ENCODE measurements at regions not wholly inside any gene's neighbourhood (a gene's known extent, or its start where the extent isn't known, plus 50 kb on each side); places are given as distances from the start of the nearest gene placed in this dataset.
A peak's percentile ranks its signal among the peaks of the same experiment; 100 is the strongest.

GRCh38 chr5:93048858-93049257, 532.2 kb downstream of the NR2F1-AS1 start:
- DNase-seq, result no peak

GRCh38 chr5:93044859-93045666, 536.0 kb downstream of the NR2F1-AS1 start:
- DNase-seq, result no peak

GRCh38 chr5:93039888-93040287, 541.1 kb downstream of the NR2F1-AS1 start:
- no peak for DNase-seq

- no peak for DNase-seq
Observed at GRCh38 chr5:93034621-93035590, 546.1 kb downstream of the NR2F1-AS1 start.

- no peak for DNase-seq
Observed at GRCh38 chr5:93022796-93023447, 558.1 kb downstream of the NR2F1-AS1 start.

- DNase-seq, result no peak
Observed at GRCh38 chr5:93022211-93022610, 558.8 kb downstream of the NR2F1-AS1 start.

GRCh38 chr5:93019896-93020295, 561.1 kb downstream of the NR2F1-AS1 start:
- no peak for DNase-seq

GRCh38 chr5:93018461-93018860, 562.6 kb downstream of the NR2F1-AS1 start:
- DNase-seq, result no peak

GRCh38 chr5:93017849-93018248, 563.2 kb downstream of the NR2F1-AS1 start:
- DNase-seq, result no peak

- DNase-seq, result no peak
Observed at GRCh38 chr5:93017376-93017775, 563.6 kb downstream of the NR2F1-AS1 start.

- DNase-seq, result no peak
Observed at GRCh38 chr5:93010616-93011015, 570.4 kb downstream of the NR2F1-AS1 start.

- no peak for DNase-seq
Observed at GRCh38 chr5:93010037-93010436, 571.0 kb downstream of the NR2F1-AS1 start.

- no peak for DNase-seq
Observed at GRCh38 chr5:93008502-93009207, 572.4 kb downstream of the NR2F1-AS1 start.

- no peak for DNase-seq
Observed at GRCh38 chr5:93006915-93007314, 574.1 kb downstream of the NR2F1-AS1 start.

GRCh38 chr5:92998456-92998855, 582.6 kb downstream of the NR2F1-AS1 start:
- DNase-seq, result no peak

- DNase-seq, result no peak
Observed at GRCh38 chr5:92994392-92994791, 586.6 kb downstream of the NR2F1-AS1 start.

GRCh38 chr5:92992073-92992472, 588.9 kb downstream of the NR2F1-AS1 start:
- no peak for DNase-seq

GRCh38 chr5:92991581-92992067, 589.4 kb downstream of the NR2F1-AS1 start:
- no peak for DNase-seq

- no peak for DNase-seq
Observed at GRCh38 chr5:92990771-92991170, 590.2 kb downstream of the NR2F1-AS1 start.

- no peak for DNase-seq
Observed at GRCh38 chr5:92981001-92981400, 600.0 kb downstream of the NR2F1-AS1 start.

GRCh38 chr5:92980491-92980890, 600.5 kb downstream of the NR2F1-AS1 start:
- no peak for DNase-seq

- DNase-seq, result peak; percentile 31 to 51
Observed at GRCh38 chr5:92979716-92980115, 601.3 kb downstream of the NR2F1-AS1 start.

All from hippocampal formation (tissue), 2 donors.